Esophagus squamous epithelium (tissue), 4 donors: ENCODE measurements at regions not wholly inside any gene's neighbourhood (a gene's known extent, or its start where the extent isn't known, plus 50 kb on each side); places are given as distances from the start of the nearest gene placed in this dataset.

Experiments
- CTCF ChIP-seq, 6 experiments: fragments of 450-650 bp in 4 of 6; fragments of 200-600 bp in 2 of 6; sonication (generic) in 2 of 6; IDR thresholded peaks; one replicate each; pipeline ENCODE4 v1.5.1; 2016 to 2019; ENCODE audit warnings: antibody characterized with exemption in 6 of 6, mild to moderate bottlenecking in 4 of 6, moderate library complexity in 4 of 6
- POLR2A ChIP-seq, 4 donors: fragments of 450-650 bp; IDR thresholded peaks; one replicate each; pipeline ENCODE4 v1.6.1; 2017; ENCODE audit warnings: antibody characterized with exemption in 4 of 4, mild to moderate bottlenecking in 4 of 4, moderate library complexity in 3 of 4

GRCh38 chr2:51165534-51166260, 133.8 kb upstream of the NRXN1 start:
- TF ChIP-seq CTCF (IDR thresholded peaks at IDR 0.05) = no peak
- TF ChIP-seq POLR2A (IDR thresholded peaks at IDR 0.05) = no peak
